ENCODE measurements at regions not wholly inside any gene's neighbourhood (a gene's known extent, or its start where the extent isn't known, plus 50 kb on each side); places are given as distances from the start of the nearest gene placed in this dataset.

GRCh38 chr2:45214550-45214949 is 205.3 kb upstream of the SIX2 start:
- TF ChIP-seq CTCF (optimal IDR thresholded peaks at IDR 0.05 in 1 of 3, IDR thresholded peaks at IDR 0.05 in 1 of 3, conservative IDR thresholded peaks at IDR 0.05 in 1 of 3; ENCODE audit: extremely low read depth in 1 of 3, insufficient read depth in 2 of 3, low read length in 3 of 3): no peak
- TF ChIP-seq EZH2 (IDR thresholded peaks at IDR 0.05; ENCODE audit: low read length): no peak

Data from keratinocyte (primary cell).